ENCODE measurements at regions not wholly inside any gene's neighbourhood (a gene's known extent, or its start where the extent isn't known, plus 50 kb on each side); places are given as distances from the start of the nearest gene placed in this dataset.
A peak's percentile ranks its signal among the peaks of the same experiment; 100 is the strongest.

DNA sequence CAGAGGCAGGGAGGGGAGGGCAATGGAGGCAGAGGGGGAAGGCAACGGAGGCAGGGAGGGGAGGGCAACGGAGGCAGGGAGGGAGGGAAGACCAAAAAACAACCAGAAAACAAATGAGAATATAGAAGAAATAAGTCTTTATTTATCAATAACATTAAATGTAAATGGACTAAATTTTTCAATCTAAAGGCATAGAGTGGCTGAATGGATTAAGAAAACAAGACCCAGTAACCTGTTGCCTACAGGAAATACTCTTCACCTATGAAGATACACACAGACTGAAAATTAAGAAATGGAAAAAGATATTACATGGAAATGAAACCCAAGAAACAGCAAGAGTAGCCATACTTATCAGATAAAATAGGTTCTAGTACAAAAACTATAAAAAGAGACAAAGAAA, 536.3 kb downstream of the TBC1D4 start:
- Histone ChIP-seq H3K36me3 (ENCODE audit: control insufficient read depth, insufficient read depth, low read length) (no peaks in the 10 kb centered on the region), H3K9ac (ENCODE audit: insufficient read depth in 1 of 2, low read depth in 2 of 2, low read length in 2 of 2) (no peak overlapping the region), H3K4me3 (no peak overlapping the region), H3K9me3 (replicated peaks; ENCODE audit: control insufficient read depth, insufficient read depth, low read depth, low read length) (no peaks in the 10 kb centered on the region), H3K79me2 (ENCODE audit: control insufficient read depth, insufficient read depth, low read length) (no peaks in the 10 kb centered on the region), H3K27me3 (ENCODE audit: control insufficient read depth in 2 of 2, insufficient read depth in 2 of 2, low read length in 2 of 2) (no peaks in the 10 kb centered on the region), H4K20me1 (replicated peaks; ENCODE audit: control insufficient read depth, insufficient read depth, low read length) (no peaks in the 10 kb centered on the region), H3K4me2 (ENCODE audit: insufficient read depth, low read length) (no peak overlapping the region), H3K9me1 (ENCODE audit: control insufficient read depth, insufficient read depth, low read length) (no peaks in the 10 kb centered on the region), H3K4me1 (replicated peaks in 1 of 2; ENCODE audit: control insufficient read depth in 2 of 2, insufficient read depth in 2 of 2, low read length in 2 of 2) (no peaks in the 10 kb centered on the region), H2AFZ (ENCODE audit: low read depth, low read length) (no peak overlapping the region), H3K27ac (ENCODE audit: extremely low read depth, low read depth, low read length) (no peak overlapping the region)
- DNase-seq (ENCODE audit: extremely low read depth in 1 of 4, low spot score in 3 of 4), result no peak
- no CpG with 5 or more reads among the region's 2 CpGs for WGBS (ENCODE audit: insufficient coverage, low coverage, missing lambda C conversion rate)
- no TSS peak for BruUV-seq (replicated peaks)
- ChIA-PET CTCF (ENCODE audit: low intra/inter-chr PET ratio) (no interaction called here), POLR2A (no interaction called here)
- intact Hi-C loops (cut with micrococcal nuclease) (no loop called here), in situ Hi-C loops (cut with MboI) (no loop called here)
- FAIRE-seq, result no peak
- no peak for ATAC-seq
- TF ChIP-seq, protein P1, sequence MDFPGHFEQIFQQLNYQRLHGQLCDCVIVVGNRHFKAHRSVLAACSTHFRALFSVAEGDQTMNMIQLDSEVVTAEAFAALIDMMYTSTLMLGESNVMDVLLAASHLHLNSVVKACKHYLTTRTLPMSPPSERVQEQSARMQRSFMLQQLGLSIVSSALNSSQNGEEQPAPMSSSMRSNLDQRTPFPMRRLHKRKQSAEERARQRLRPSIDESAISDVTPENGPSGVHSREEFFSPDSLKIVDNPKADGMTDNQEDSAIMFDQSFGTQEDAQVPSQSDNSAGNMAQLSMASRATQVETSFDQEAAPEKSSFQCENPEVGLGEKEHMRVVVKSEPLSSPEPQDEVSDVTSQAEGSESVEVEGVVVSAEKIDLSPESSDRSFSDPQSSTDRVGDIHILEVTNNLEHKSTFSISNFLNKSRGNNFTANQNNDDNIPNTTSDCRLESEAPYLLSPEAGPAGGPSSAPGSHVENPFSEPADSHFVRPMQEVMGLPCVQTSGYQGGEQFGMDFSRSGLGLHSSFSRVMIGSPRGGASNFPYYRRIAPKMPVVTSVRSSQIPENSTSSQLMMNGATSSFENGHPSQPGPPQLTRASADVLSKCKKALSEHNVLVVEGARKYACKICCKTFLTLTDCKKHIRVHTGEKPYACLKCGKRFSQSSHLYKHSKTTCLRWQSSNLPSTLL (IDR thresholded peaks at IDR 0.05), result no peak
- no peak for TF ChIP-seq PHF21A (IDR thresholded peaks at IDR 0.05; ENCODE audit: borderline replicate concordance, low read depth)
- TF ChIP-seq SMAD3 (CRISPR knock-in tag; conservative IDR thresholded peaks at IDR 0.05), result no peak
- TF ChIP-seq MTA1 (IDR thresholded peaks at IDR 0.05; ENCODE audit: borderline replicate concordance), result no peak
- TF ChIP-seq MAFF (IDR thresholded peaks at IDR 0.05; ENCODE audit: low read length), result no peak
- no peak for TF ChIP-seq BCOR (IDR thresholded peaks at IDR 0.05)
- no peak for TF ChIP-seq MYC (IDR thresholded peaks at IDR 0.05; ENCODE audit: low read depth, low read length)
- no peak for TF ChIP-seq MYC (CRISPR knock-in tag; IDR thresholded peaks at IDR 0.05; ENCODE audit: borderline replicate concordance, low read depth)
- no peak for TF ChIP-seq MTF1 (CRISPR knock-in tag; IDR thresholded peaks at IDR 0.05; ENCODE audit: borderline replicate concordance)
- 0 out of 3 replicates have a peak, but pooled peaks of 1 of the 2 experiments have one; percentile 31 for TF ChIP-seq CBX3 (IDR thresholded peaks at IDR 0.05; ENCODE audit: borderline replicate concordance in 1 of 2, low read length in 2 of 2)
- TF ChIP-seq ZNF507 (tag; conservative IDR thresholded peaks at IDR 0.05), result peak; percentile 96
- TF ChIP-seq, protein P2, sequence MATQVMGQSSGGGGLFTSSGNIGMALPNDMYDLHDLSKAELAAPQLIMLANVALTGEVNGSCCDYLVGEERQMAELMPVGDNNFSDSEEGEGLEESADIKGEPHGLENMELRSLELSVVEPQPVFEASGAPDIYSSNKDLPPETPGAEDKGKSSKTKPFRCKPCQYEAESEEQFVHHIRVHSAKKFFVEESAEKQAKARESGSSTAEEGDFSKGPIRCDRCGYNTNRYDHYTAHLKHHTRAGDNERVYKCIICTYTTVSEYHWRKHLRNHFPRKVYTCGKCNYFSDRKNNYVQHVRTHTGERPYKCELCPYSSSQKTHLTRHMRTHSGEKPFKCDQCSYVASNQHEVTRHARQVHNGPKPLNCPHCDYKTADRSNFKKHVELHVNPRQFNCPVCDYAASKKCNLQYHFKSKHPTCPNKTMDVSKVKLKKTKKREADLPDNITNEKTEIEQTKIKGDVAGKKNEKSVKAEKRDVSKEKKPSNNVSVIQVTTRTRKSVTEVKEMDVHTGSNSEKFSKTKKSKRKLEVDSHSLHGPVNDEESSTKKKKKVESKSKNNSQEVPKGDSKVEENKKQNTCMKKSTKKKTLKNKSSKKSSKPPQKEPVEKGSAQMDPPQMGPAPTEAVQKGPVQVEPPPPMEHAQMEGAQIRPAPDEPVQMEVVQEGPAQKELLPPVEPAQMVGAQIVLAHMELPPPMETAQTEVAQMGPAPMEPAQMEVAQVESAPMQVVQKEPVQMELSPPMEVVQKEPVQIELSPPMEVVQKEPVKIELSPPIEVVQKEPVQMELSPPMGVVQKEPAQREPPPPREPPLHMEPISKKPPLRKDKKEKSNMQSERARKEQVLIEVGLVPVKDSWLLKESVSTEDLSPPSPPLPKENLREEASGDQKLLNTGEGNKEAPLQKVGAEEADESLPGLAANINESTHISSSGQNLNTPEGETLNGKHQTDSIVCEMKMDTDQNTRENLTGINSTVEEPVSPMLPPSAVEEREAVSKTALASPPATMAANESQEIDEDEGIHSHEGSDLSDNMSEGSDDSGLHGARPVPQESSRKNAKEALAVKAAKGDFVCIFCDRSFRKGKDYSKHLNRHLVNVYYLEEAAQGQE (IDR thresholded peaks at IDR 0.05; ENCODE audit: borderline replicate concordance), result no peak
- TF ChIP-seq, protein P2 (CRISPR knock-in tag; IDR thresholded peaks at IDR 0.05; ENCODE audit: low read depth), result no peak
- no peak for TF ChIP-seq FOXA3 (CRISPR knock-in tag; conservative IDR thresholded peaks at IDR 0.05 in 1 of 2, IDR thresholded peaks at IDR 0.05 in 1 of 2)
- no peak for TF ChIP-seq ZBTB17 (CRISPR knock-in tag; IDR thresholded peaks at IDR 0.05)
- TF ChIP-seq ZNF354B (CRISPR knock-in tag; IDR thresholded peaks at IDR 0.05), result peak; percentile 75

Data from K562 (cell line).